Kidney (tissue), 13 donors: ENCODE measurements at regions not wholly inside any gene's neighbourhood (a gene's known extent, or its start where the extent isn't known, plus 50 kb on each side); places are given as distances from the start of the nearest gene placed in this dataset.

Experiments used
- DNase-seq, 5 donors: peaks; one replicate each; pipeline ENCODE4 v3.0.0-alpha.2; 2013 to 2020
- FAIRE-seq: peaks from 2 replicates; lab custom pipeline; 2012; peaks lifted over from hg19 to GRCh38; lab: Jason Lieb, UNC
- H3K27ac ChIP-seq, 2 donors: one replicate each; pipeline ENCODE4 v1.7.0; 2013; ENCODE audit warnings: low read depth in 2 of 2, low read length in 2 of 2, inconsistent platforms in 1 of 2
- H3K27me3 ChIP-seq: one replicate; pipeline ENCODE4 v1.7.1; 2013; ENCODE audit warnings: low read length, inconsistent platforms; ENCODE audit not compliant: control insufficient read depth, insufficient read depth
- H3K36me3 ChIP-seq, 3 donors: one replicate each; pipeline versions ENCODE4 v1.7.0 to v1.7.1; 2013; ENCODE audit warnings: low read length in 3 of 3, control low read depth in 1 of 3, inconsistent platforms in 1 of 3; ENCODE audit not compliant: insufficient read depth in 3 of 3, control insufficient read depth in 2 of 3
- H3K4me1 ChIP-seq, 3 donors: one replicate each; pipeline versions ENCODE4 v1.7.0 to v1.7.1; 2013; ENCODE audit warnings: low read length in 3 of 3, inconsistent platforms in 1 of 3, low read depth in 1 of 3; ENCODE audit not compliant: control insufficient read depth in 2 of 3, insufficient read depth in 2 of 3
- H3K4me3 ChIP-seq, 3 donors: one replicate each; pipeline versions ENCODE4 v1.7.0 to v1.8.1; 2013; ENCODE audit warnings: low read length in 3 of 3, control low read depth in 1 of 3, inconsistent platforms in 1 of 3
- H3K9ac ChIP-seq, 3 donors: one replicate each; pipeline versions ENCODE4 v1.7.0 to v1.7.1; 2013; ENCODE audit warnings: low read length in 3 of 3, control low read depth in 1 of 3, inconsistent platforms in 1 of 3
- H3K9me3 ChIP-seq, 3 donors: one replicate each; pipeline versions ENCODE4 v1.7.0 to v1.7.1; 2013; ENCODE audit warnings: low read length in 3 of 3, control low read depth in 1 of 3, inconsistent platforms in 1 of 3; ENCODE audit not compliant: control insufficient read depth in 2 of 3, insufficient read depth in 1 of 3
- intact Hi-C: fragments of 100-400 bp; cut with DNase I; formaldehyde crosslinking; loops from one replicate; pipeline ENCODE4 v1.11.1; 2022
- TF ChIP-seq, protein P1 (sequence below): IDR thresholded peaks from 3 replicates; pipeline ENCODE4 v1.5.1; 2012; ENCODE audit warnings: mild to moderate bottlenecking, moderate library complexity, borderline replicate concordance; ENCODE audit not compliant: insufficient read depth; ENCODE audit errors: extremely low read depth
- donor health status: control.
- donor health status: control.
- donor health status: control.
- donor health status: control.
- donor health status: control.
- donor health status: DM: yes; HTN: yes; CAD: no.
- donor health status: Normal renal cell carcinoma (clear cell type).

DNA sequence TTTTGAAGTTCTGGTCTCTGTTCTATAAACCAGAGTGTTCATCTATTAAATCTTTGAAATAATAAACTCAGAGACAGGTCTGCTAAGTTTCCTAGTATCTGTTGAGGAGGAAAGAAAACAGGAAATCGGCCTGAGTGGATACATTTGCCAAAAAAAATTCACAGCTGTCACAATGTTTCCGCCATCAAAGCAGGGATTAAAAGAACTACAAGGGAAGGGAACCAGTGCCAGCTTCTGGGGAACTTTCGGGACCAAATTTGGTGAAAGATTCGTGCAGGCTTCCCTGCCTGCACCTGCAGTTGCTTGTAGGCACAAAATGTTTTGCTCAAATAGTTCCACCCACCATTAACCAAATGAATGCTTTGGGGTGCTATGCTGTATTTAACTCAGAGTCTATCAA lies 267.5 kb downstream of the MSX2 start:
- Histone ChIP-seq H3K27ac (no peak overlapping the region), H3K27me3 (no peaks in the 10 kb centered on the region), H3K36me3 (no peaks in the 10 kb centered on the region), H3K4me3 (no peak overlapping the region), H3K9ac (no peak overlapping the region), H3K4me1 (peaks cover 0 to 3% (median 0%) of the 10 kb centered on the region in 3 donors), H3K9me3 (no peaks in the 10 kb centered on the region)
- FAIRE-seq (no peak), DNase-seq (peak in 1 of 5 donors; percentile 32)
- TF ChIP-seq, protein P1, sequence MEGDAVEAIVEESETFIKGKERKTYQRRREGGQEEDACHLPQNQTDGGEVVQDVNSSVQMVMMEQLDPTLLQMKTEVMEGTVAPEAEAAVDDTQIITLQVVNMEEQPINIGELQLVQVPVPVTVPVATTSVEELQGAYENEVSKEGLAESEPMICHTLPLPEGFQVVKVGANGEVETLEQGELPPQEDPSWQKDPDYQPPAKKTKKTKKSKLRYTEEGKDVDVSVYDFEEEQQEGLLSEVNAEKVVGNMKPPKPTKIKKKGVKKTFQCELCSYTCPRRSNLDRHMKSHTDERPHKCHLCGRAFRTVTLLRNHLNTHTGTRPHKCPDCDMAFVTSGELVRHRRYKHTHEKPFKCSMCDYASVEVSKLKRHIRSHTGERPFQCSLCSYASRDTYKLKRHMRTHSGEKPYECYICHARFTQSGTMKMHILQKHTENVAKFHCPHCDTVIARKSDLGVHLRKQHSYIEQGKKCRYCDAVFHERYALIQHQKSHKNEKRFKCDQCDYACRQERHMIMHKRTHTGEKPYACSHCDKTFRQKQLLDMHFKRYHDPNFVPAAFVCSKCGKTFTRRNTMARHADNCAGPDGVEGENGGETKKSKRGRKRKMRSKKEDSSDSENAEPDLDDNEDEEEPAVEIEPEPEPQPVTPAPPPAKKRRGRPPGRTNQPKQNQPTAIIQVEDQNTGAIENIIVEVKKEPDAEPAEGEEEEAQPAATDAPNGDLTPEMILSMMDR = no peak
- intact Hi-C loops = no loop called here

DNA sequence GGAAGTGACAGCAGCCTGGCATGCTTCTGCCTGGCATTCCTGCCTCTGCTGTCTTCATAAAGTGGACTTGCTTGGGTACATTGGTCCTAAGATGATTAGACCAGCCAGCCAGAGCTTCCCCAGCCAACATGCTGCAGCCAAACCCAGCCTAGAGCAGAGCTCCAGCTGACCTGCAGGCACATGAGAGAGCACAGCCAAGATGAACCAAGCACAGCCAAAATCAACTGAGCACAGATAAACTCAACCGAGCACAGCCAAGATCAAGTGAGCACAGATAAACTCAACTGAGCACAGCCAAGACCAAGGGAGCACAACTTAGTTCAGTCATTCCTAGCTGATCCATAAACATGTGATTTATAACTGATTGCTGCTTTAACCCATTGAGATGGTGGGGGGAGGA lies 266.5 kb downstream of the MSX2 start:
- TF ChIP-seq, protein P1 = no peak
- no peaks in the 10 kb centered on the region for H3K27me3 ChIP-seq
- intact Hi-C loops = no loop called here
- no peaks in the 10 kb centered on the region for H3K36me3 ChIP-seq
- no peaks in the 10 kb centered on the region for H3K9me3 ChIP-seq
- H3K4me3 ChIP-seq = no peak overlapping the region
- no peak overlapping the region for H3K9ac ChIP-seq
- no peak overlapping the region for H3K27ac ChIP-seq
- DNase-seq (no peak), FAIRE-seq (no peak)
- H3K4me1 ChIP-seq = peaks cover 0 to 3% (median 0%) of the 10 kb centered on the region in 3 donors

DNA sequence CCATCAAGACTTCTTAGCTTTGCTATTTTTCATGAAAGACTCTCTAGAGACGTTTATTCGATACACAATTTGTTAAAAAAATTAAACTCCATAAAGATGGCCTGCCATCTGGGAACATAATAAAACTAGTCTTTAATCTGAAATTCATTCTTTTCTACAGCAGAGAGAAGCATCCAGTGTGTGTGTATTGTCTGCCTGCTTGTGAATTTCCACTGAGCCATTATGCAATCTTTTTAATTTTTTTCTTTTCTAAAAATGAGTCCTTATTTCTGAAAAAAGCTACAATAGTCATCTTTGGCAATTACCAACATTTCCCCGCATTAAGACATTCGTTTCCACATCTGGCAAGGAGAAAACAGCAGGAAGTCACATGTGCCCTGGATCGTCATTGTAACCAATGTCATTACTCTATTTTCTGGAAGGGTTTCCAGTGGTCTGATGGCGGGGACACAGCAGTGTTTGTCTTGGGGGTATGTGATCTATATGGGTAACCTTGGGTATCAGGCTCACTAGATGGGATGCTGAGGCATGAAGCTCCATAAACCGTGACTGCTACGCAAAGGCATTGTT lies 263.1 kb downstream of the MSX2 start:
- H3K9ac ChIP-seq = no peak overlapping the region
- TF ChIP-seq, protein P1 = no peak
- FAIRE-seq (no peak), DNase-seq (no peak)
- H3K36me3 ChIP-seq = no peaks in the 10 kb centered on the region
- intact Hi-C loops = no loop called here
- H3K4me3 ChIP-seq = no peak overlapping the region
- no peak overlapping the region for H3K27ac ChIP-seq
- no peaks in the 10 kb centered on the region for H3K27me3 ChIP-seq
- no peaks in the 10 kb centered on the region for H3K9me3 ChIP-seq
- H3K4me1 ChIP-seq = peaks cover 0 to 3% (median 0%) of the 10 kb centered on the region in 3 donors

DNA sequence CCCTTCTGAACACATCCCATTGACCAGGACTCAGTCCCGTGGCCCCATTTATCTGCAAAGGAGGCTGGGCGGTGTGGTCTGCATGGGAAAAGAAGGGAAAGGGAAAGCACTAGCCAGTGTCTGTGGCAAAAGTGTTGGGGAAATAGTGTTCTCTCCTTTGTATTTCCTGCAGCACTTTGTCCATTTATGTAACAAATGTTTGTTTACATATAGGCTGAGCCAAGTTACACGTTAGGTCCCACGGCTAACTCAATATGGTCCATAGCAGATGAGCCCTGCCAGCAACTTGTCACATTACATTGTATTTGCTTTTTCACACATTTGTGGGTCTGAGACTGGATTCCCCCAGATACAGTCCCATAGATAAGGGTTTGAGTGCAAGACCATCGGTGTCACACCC lies 260.5 kb downstream of the MSX2 start:
- TF ChIP-seq, protein P1 = no peak
- Histone ChIP-seq H3K27ac (no peak overlapping the region), H3K4me3 (no peak overlapping the region), H3K9me3 (no peaks in the 10 kb centered on the region), H3K36me3 (no peaks in the 10 kb centered on the region), H3K9ac (no peak overlapping the region), H3K27me3 (no peaks in the 10 kb centered on the region), H3K4me1 (no peaks in the 10 kb centered on the region)
- no peak for DNase-seq
- no peak for FAIRE-seq
- intact Hi-C loops = no loop called here
